ENCODE measurements at regions not wholly inside any gene's neighbourhood (a gene's known extent, or its start where the extent isn't known, plus 50 kb on each side); places are given as distances from the start of the nearest gene placed in this dataset.
A peak's percentile ranks its signal among the peaks of the same experiment; 100 is the strongest.
"Not testable (repeated sequence)": the region's sequence is repeated elsewhere in the genome, so short reads cannot be mapped to it uniquely, and the experiment has no call there.

DNA sequence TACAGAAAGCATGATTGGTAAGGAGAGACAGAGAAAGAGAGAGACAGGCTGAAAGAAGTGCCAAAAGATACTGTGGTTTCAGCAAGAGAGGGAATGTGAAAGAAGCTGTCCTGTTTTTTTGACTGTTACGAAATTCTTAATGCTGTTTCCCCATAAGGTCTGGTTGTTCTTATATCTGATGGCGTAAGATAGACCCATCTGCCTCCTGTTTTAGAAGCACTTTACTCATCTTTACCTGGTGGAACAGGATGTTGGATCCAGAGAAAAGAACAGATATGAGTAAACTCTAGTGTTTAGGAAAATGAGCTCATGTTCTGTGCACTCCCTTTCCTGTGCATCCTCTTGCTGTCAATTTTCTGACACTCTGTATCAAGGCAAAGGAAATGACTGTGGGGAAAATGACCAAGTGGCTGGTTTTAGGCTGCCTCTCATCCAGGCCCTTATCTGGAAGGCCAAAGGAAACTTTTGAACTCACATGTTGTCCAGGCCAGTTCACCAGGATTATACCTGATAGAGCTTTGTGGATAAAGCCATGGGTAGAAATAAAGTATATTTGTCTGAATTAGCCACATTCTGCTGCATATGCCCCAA lies 311.7 kb upstream of the HTR2C start:
- H3K9me3 ChIP-seq, result no peaks in the 10 kb centered on the region
- H3K27me3 ChIP-seq (ENCODE audit: low read depth), result no peaks in the 10 kb centered on the region
- in situ Hi-C loops (cut with MboI; ENCODE audit: low sequenced_read_pairs), result no loop called here
- H3K4me3 ChIP-seq, result no peak overlapping the region
- no peaks in the 10 kb centered on the region for H3K4me1 ChIP-seq
- DNase-seq (ENCODE audit: low spot score in 2 of 2), result no peak
- no peaks in the 10 kb centered on the region for H3K36me3 ChIP-seq (replicated peaks)

DNA sequence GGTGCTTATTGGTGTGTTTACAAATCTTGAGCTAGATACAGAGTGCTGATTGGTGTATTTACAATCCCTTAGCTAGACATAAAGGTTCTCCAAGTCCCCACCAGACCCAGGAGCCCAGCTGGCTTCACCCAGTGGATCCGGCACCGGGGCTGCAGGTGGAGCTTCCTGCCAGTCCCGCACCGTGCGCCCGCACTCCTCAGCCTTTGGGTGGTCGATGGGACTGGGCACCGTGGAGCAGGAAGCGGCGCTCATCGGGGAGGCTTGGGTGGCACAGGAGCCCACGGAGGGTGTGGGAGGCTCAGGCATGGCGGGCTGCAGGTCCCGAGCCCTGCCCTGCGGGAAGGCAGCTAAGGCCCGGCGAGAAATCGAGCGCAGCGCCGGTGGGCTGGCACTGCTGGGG lies 313.5 kb upstream of the HTR2C start:
- DNase-seq (ENCODE audit: low spot score in 2 of 2); H3K9me3 ChIP-seq; H3K4me3 ChIP-seq; H3K4me1 ChIP-seq; in situ Hi-C loops (cut with MboI; ENCODE audit: low sequenced_read_pairs); H3K27me3 ChIP-seq (ENCODE audit: low read depth); H3K36me3 ChIP-seq (replicated peaks): not testable (repeated sequence)

DNA sequence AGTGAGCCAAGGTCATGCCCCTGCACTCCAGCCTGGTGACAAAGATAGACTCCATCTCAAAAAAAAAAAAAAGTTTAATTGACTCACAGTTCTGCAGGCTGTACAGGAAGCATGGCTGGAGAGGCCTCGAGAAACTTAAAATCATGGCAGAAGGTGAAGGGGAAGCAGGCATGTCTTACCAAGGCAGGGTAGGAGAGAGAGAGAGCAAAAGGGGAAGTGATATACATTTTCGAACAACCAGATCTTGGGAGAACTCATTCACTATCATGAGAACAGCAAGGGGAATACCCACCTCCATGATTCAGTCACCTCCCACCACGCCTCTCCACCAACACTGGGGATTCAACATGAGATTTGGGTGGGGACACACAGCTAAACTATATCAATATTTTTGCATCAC lies 315.2 kb upstream of the HTR2C start:
- Histone ChIP-seq H3K27me3 (ENCODE audit: low read depth) (no peaks in the 10 kb centered on the region), H3K4me1 (no peaks in the 10 kb centered on the region), H3K36me3 (replicated peaks) (no peaks in the 10 kb centered on the region), H3K9me3 (no peaks in the 10 kb centered on the region), H3K4me3 (no peak overlapping the region)
- DNase-seq (ENCODE audit: low spot score in 2 of 2), result no peak
- in situ Hi-C loops (cut with MboI; ENCODE audit: low sequenced_read_pairs), result no loop called here

DNA sequence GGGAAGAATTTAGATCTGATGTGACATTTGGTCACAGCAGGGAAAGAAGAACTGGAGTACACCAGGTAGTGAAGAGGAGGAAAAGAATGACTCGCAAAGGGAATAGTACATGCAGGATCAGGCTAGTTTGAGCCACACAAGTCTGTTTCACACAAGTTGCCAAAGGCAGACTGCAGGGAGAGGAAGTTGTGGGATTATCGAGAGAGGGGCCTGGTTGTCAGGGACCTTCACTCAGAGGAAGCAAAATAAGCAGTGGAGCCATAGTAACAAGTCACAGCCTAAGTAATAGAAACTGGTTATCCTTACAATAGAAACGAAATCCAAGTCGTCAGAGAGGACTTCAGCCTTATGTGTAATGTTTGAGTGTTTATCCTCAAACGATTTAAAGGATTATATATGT lies 316.7 kb upstream of the HTR2C start:
- H3K4me3 ChIP-seq, result no peak overlapping the region
- H3K4me1 ChIP-seq, result no peaks in the 10 kb centered on the region
- in situ Hi-C loops (cut with MboI; ENCODE audit: low sequenced_read_pairs), result no loop called here
- H3K36me3 ChIP-seq (replicated peaks), result no peaks in the 10 kb centered on the region
- no peaks in the 10 kb centered on the region for H3K27me3 ChIP-seq (ENCODE audit: low read depth)
- no peak for DNase-seq (ENCODE audit: low spot score in 2 of 2)
- no peaks in the 10 kb centered on the region for H3K9me3 ChIP-seq

DNA sequence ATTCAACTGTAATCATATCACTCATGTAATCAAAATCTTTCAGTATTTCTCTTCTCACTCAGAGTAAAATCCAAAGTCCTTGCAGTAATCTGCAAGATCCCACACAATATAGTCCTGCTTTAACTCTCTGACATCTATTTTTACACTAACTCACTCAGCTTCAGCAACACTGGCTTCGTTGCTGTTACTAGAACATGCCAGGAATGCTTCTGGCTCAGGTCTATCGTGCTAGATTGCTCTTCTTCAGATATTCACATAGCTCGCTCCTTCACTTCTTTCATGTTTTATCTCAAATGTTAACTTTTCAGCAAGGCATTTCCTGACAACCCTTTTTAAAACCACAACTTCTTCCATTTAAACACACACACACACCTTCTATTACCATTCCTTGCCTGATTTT lies 331.7 kb upstream of the HTR2C start:
- no peaks in the 10 kb centered on the region for H3K9me3 ChIP-seq
- peaks cover 8% of the 10 kb centered on the region for H3K4me1 ChIP-seq
- DNase-seq (ENCODE audit: low spot score in 2 of 2), result no peak
- H3K36me3 ChIP-seq (replicated peaks), result no peaks in the 10 kb centered on the region
- no peaks in the 10 kb centered on the region for H3K27me3 ChIP-seq (ENCODE audit: low read depth)
- no peak overlapping the region for H3K4me3 ChIP-seq
- in situ Hi-C loops (cut with MboI; ENCODE audit: low sequenced_read_pairs), result no loop called here

DNA sequence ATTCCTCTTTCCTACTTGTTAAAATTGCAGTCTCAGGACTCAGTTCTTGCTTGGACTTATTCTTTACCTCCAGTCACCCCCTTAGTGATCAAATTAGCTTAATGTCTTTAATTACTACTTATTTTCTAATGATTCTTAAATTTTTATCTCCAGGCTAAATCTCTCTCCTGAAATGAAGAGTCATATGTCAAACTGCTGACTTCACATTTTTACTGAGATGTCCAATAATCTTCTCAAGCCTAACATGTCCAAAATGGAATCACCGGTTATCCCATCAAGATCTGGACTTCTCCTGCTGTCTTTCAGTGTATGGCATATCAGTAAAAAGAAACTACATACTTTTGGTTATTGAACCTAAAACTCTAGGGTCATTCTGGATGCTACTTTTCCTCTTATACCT lies 332.3 kb upstream of the HTR2C start:
- peaks cover 8% of the 10 kb centered on the region for H3K4me1 ChIP-seq
- in situ Hi-C loops (cut with MboI; ENCODE audit: low sequenced_read_pairs), result no loop called here
- H3K36me3 ChIP-seq (replicated peaks), result no peaks in the 10 kb centered on the region
- H3K4me3 ChIP-seq, result no peak overlapping the region
- no peaks in the 10 kb centered on the region for H3K9me3 ChIP-seq
- H3K27me3 ChIP-seq (ENCODE audit: low read depth), result no peaks in the 10 kb centered on the region
- DNase-seq (ENCODE audit: low spot score in 2 of 2), result no peak

DNA sequence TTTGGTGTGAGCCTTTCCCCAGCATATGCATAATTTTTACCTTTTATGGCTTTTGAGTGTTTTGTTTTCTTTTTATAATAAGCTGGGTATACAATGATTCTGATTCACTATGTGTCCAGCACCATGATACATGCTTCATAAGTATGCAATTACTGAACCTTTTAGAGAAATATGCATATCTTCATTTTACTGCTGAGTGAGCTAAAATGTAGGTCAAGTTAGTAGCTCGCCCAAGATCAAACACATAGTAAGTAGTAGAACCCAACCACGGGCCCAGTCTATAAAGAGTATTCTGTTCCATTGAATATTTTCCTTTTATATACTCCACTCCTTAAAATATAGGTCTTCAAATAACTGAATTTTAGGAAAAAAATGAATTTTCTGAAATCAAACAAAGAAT lies 362.4 kb upstream of the HTR2C start:
- in situ Hi-C loops (cut with MboI; ENCODE audit: low sequenced_read_pairs), result no loop called here
- H3K9me3 ChIP-seq, result no peaks in the 10 kb centered on the region
- no peaks in the 10 kb centered on the region for H3K27me3 ChIP-seq (ENCODE audit: low read depth)
- peaks cover 4% of the 10 kb centered on the region; the same call in 1 of the 2 replicates for H3K4me1 ChIP-seq
- DNase-seq (ENCODE audit: low spot score in 2 of 2), result no peak
- no peaks in the 10 kb centered on the region for H3K36me3 ChIP-seq (replicated peaks)
- no peak overlapping the region for H3K4me3 ChIP-seq

DNA sequence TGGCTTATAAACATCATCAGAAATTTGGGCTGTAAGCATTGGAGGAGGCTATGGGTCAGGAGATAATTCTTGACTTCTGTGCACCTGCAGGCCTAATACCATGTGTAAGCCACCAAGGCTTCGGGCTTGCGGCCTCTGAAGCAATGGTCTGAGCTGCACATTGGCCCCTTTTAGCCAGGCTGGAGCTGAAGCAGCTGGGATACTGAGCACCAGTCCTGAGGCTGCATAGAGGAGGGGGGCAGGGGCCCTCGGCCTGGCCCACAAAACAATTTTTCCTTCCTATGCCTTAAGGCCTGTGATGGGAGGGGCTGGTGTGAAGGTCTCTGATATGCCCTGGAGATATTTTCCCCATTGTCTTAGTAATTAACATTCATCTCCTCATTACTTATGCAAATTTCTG lies 373.0 kb upstream of the HTR2C start:
- in situ Hi-C loops (cut with MboI; ENCODE audit: low sequenced_read_pairs), result no loop called here
- H3K4me1 ChIP-seq, result no peaks in the 10 kb centered on the region
- no peak overlapping the region for H3K4me3 ChIP-seq
- no peaks in the 10 kb centered on the region for H3K9me3 ChIP-seq
- H3K36me3 ChIP-seq (replicated peaks), result no peaks in the 10 kb centered on the region
- no peak for DNase-seq (ENCODE audit: low spot score in 2 of 2)
- no peaks in the 10 kb centered on the region for H3K27me3 ChIP-seq (ENCODE audit: low read depth)

DNA sequence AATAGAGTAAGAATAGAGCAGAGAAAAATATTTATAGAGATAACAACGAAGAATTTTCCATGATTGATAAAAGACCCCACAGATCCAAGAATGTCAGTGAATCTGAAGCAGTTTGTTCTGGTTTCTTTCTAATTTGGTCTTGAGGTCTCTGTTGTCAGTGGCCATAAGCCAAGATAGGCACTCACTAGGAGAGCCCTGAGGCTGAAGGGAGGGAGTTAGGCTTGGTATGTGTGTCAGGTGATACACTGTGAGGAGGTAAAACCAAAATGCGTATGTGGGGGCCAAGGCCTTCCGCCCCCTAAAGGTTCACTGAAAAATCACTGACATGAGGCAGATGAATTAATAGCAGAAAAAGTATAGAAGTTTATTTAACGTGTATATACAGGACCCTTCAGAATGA lies 382.3 kb upstream of the HTR2C start:
- H3K4me1 ChIP-seq, result no peaks in the 10 kb centered on the region

DNA sequence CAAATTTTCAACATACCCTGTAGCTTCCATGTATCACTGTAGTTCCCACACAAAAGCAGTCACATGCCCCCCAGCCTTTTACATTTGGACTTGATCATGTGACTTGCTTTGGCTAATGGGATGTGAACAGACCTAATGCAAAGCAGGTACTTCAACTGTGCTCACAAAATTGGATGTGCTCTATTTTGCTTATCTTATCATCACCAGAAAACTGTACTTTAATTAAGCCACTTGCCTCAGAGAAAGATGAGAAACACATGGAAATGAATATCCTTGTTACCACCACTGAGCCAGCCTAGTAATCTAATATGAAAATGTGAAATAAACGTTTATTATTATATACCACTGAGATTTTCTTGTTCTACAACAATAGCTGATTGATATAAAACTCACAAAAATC lies 402.7 kb upstream of the HTR2C start:
- in situ Hi-C loops (cut with MboI; ENCODE audit: low sequenced_read_pairs), result no loop called here
- DNase-seq (ENCODE audit: low spot score in 2 of 2), result no peak
- no peaks in the 10 kb centered on the region for H3K9me3 ChIP-seq

More for the DNA sequence above, 382.3 kb upstream of the HTR2C start:
- H3K9me3 ChIP-seq, result peaks cover 9% of the 10 kb centered on the region
- in situ Hi-C loops (cut with MboI; ENCODE audit: low sequenced_read_pairs), result no loop called here
- no peak for DNase-seq (ENCODE audit: low spot score in 2 of 2)
- no peaks in the 10 kb centered on the region for H3K36me3 ChIP-seq (replicated peaks)
- H3K27me3 ChIP-seq (ENCODE audit: low read depth), result no peaks in the 10 kb centered on the region
- H3K4me3 ChIP-seq, result no peak overlapping the region

DNA sequence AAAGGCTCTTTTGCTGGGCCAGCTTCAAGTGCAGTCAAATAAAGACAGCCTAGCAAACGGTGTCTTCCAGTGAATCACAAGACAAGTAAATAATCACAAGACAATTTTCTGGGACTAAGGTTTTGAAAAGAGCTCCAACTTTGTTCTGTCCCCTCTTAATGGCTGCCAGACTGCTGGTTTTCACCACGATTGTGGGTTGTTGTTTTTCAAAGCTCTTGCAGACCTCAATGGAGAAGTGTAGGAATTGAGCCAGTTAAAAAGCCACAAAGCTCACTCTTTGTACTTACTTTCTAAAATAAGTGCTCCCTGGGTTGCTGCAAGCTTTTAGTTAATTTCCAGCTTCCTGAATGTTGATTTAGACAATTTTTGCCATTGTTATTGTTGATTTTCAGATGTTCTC lies 405.8 kb upstream of the HTR2C start:
- DNase-seq (ENCODE audit: low spot score in 2 of 2), result no peak
- Histone ChIP-seq H3K4me3 (no peak overlapping the region), H3K36me3 (replicated peaks) (no peaks in the 10 kb centered on the region), H3K9me3 (no peaks in the 10 kb centered on the region), H3K4me1 (no peaks in the 10 kb centered on the region), H3K27me3 (ENCODE audit: low read depth) (no peaks in the 10 kb centered on the region)
- in situ Hi-C loops (cut with MboI; ENCODE audit: low sequenced_read_pairs), result no loop called here

More for the DNA sequence above, 402.7 kb upstream of the HTR2C start:
- Histone ChIP-seq H3K36me3 (replicated peaks) (no peaks in the 10 kb centered on the region), H3K4me1 (no peaks in the 10 kb centered on the region), H3K4me3 (no peak overlapping the region), H3K27me3 (ENCODE audit: low read depth) (no peaks in the 10 kb centered on the region)

DNA sequence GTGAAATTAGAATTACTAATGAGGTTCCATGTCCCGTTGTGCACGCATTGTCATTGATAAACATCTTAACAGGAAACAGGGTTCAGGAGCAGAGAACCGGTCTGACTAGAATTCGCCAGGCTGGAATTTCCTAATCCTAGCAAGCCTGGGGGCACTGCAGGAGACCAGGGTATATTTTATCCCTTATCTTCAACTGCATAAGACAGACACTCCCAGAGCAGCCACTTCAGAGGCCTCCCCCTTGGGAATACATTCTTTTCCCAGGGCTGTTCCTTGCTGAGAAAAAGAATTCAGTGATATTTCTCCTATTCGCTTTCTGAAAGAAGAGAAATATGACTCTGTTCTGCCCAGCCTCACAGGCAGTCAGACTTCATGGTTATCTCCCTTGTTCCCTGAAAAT lies 416.6 kb upstream of the HTR2C start:
- H3K27me3 ChIP-seq (ENCODE audit: low read depth); H3K36me3 ChIP-seq (replicated peaks); DNase-seq (ENCODE audit: low spot score in 2 of 2); H3K9me3 ChIP-seq; H3K4me3 ChIP-seq; H3K4me1 ChIP-seq; in situ Hi-C loops (cut with MboI; ENCODE audit: low sequenced_read_pairs): not testable (repeated sequence)

DNA sequence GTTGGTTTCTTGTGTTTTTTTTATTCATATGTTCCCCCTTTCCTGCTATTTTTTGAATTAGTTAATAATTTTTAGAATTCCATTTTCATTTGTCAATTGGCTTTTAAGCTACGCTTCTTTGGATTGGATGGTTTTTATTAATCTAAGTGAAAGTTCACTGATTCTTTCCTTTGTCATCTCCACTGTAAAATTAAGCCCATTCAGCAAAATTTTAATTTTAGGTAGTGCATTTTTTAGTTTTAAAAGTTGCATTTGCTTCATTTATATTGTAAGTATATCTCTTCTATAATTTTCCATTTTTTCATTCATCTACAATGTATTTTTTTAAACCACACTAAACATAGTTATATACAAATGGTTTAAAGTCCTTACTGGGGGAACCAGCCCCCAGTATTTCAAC lies 417.3 kb upstream of the HTR2C start:
- no peaks in the 10 kb centered on the region; the same call in none of the 2 replicates for H3K9me3 ChIP-seq
- H3K4me1 ChIP-seq, result no peaks in the 10 kb centered on the region
- no peak for DNase-seq (ENCODE audit: low spot score in 2 of 2)
- no peaks in the 10 kb centered on the region for H3K36me3 ChIP-seq (replicated peaks)
- H3K4me3 ChIP-seq, result no peak overlapping the region
- in situ Hi-C loops (cut with MboI; ENCODE audit: low sequenced_read_pairs), result no loop called here
- H3K27me3 ChIP-seq (ENCODE audit: low read depth), result no peaks in the 10 kb centered on the region

DNA sequence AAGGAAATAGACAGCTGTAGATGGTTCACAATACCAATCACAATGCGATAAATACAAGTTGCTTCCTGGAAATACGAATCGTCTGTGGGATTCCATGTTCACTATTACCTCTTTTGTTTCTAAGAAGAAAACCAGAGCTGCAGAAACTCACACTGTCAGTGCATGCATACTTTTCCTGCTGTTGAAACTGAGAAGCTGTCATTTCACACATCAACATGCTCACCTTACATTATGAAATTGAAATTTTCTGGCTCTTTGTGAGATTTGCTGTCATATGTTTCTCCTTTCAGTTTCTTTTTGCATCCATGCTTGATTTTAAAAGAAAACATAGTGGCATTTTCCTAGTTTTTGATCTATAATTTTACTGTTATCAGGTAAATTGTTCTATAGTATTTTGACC lies 418.3 kb upstream of the HTR2C start:
- H3K4me3 ChIP-seq, result no peak overlapping the region
- in situ Hi-C loops (cut with MboI; ENCODE audit: low sequenced_read_pairs), result no loop called here
- H3K36me3 ChIP-seq (replicated peaks), result no peaks in the 10 kb centered on the region
- H3K9me3 ChIP-seq, result no peaks in the 10 kb centered on the region; the same call in none of the 2 replicates
- no peak for DNase-seq (ENCODE audit: low spot score in 2 of 2)
- H3K4me1 ChIP-seq, result no peaks in the 10 kb centered on the region
- no peaks in the 10 kb centered on the region for H3K27me3 ChIP-seq (ENCODE audit: low read depth)

DNA sequence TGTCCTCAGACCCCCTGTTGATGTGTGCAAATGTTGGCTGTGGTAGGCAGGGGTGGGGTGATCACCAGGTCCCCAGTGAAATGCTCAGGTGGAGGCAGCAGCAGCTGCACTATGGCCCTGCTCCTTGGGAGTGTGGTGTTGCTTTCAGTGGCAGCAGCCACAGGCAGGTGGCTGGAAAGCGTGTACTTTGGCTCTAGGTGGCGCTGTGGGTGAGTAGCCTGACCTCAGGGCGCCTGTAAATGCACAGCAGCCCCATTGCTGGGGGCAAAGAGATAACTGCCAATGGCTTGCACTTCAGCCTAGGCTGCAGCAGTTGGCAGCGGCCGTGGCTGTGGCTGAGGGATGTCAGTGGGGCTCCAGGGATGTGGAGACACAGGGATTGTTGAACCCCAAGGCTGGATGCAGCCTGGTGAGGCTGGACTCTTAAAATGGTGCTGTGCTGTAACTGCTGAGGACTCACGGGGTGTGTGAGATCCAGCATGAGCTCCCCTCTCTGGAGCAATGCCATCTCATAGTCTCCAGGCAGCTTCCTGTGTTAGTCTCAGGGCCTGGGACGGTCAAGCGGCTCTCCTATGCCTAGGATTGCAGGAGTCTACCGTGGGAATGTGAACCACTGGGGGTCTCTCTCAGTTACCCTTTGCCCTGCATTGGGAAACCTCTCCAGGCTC lies 421.7 kb upstream of the HTR2C start:
- peak in 1 of 2 experiments; percentile 85 for DNase-seq (ENCODE audit: low spot score in 2 of 2)
- no peak overlapping the region for H3K4me3 ChIP-seq
- no peaks in the 10 kb centered on the region; the same call in 1 of the 2 replicates for H3K9me3 ChIP-seq
- no peaks in the 10 kb centered on the region for H3K27me3 ChIP-seq (ENCODE audit: low read depth)
- in situ Hi-C loops (cut with MboI; ENCODE audit: low sequenced_read_pairs), result no loop called here
- H3K4me1 ChIP-seq, result no peaks in the 10 kb centered on the region
- no peaks in the 10 kb centered on the region for H3K36me3 ChIP-seq (replicated peaks)

All from HAP-1 (cell line).